Osteoblast (primary cell): ENCODE measurements at regions not wholly inside any gene's neighbourhood (a gene's known extent, or its start where the extent isn't known, plus 50 kb on each side); places are given as distances from the start of the nearest gene placed in this dataset.

Experiments used
- DNase-seq: peaks from one replicate; pipeline ENCODE4 v3.0.0; 2011; ENCODE audit warnings: low spot score, mixed read lengths; ENCODE audit not compliant: insufficient read length; ENCODE audit errors: missing footprints
- H2AFZ ChIP-seq: 2 replicates; pipeline ENCODE4 v1.6.0; 2011; ENCODE audit warnings: mild to moderate bottlenecking, low read length
- H3K27ac ChIP-seq: 2 replicates; pipeline ENCODE4 v1.5.1; 2011; ENCODE audit warnings: mild to moderate bottlenecking, low read depth, low read length, moderate library complexity
- H3K27me3 ChIP-seq: 2 replicates; pipeline ENCODE4 v1.6.0; 2012; ENCODE audit warnings: mild to moderate bottlenecking, control low read depth, inconsistent platforms, low read length, moderate library complexity; ENCODE audit not compliant: insufficient read depth
- H3K36me3 ChIP-seq: 2 replicates; pipeline ENCODE4 v1.5.1; 2011; ENCODE audit warnings: mild to moderate bottlenecking, low read length, control low read depth, moderate library complexity; ENCODE audit not compliant: insufficient read depth
- H3K4me1 ChIP-seq: 2 replicates; pipeline ENCODE4 v1.5.1; 2011; ENCODE audit warnings: mild to moderate bottlenecking, low read length, control low read depth, moderate library complexity; ENCODE audit not compliant: insufficient read depth
- H3K4me2 ChIP-seq: 2 replicates; pipeline ENCODE4 v1.6.0; 2011; ENCODE audit warnings: mild to moderate bottlenecking, low read length; ENCODE audit not compliant: insufficient read depth
- H3K4me3 ChIP-seq: fragments of 200-600 bp; sonication (generic); 3 replicates; pipeline ENCODE4 v1.5.1; 2012; ENCODE audit warnings: mild to moderate bottlenecking, low read length, inconsistent platforms; ENCODE audit not compliant: insufficient read depth
- H3K79me2 ChIP-seq: 2 replicates; pipeline ENCODE4 v1.6.0; 2012; ENCODE audit warnings: mild to moderate bottlenecking, low read length, control low read depth, inconsistent platforms; ENCODE audit not compliant: insufficient read depth
- H3K9me3 ChIP-seq: 2 replicates; pipeline ENCODE4 v1.5.1; 2011; ENCODE audit warnings: low read depth, low read length, control low read depth
- H4K20me1 ChIP-seq: 2 replicates; pipeline ENCODE4 v1.6.0; 2012; ENCODE audit warnings: mild to moderate bottlenecking, low read length, control low read depth; ENCODE audit not compliant: insufficient read depth
- TF ChIP-seq, protein P1 (sequence below): IDR thresholded peaks from 2 replicates; pipeline ENCODE4 v1.5.1; 2011; ENCODE audit warnings: mild to moderate bottlenecking, low read depth, low read length, moderate library complexity; ENCODE audit errors: extremely low read depth

DNA sequence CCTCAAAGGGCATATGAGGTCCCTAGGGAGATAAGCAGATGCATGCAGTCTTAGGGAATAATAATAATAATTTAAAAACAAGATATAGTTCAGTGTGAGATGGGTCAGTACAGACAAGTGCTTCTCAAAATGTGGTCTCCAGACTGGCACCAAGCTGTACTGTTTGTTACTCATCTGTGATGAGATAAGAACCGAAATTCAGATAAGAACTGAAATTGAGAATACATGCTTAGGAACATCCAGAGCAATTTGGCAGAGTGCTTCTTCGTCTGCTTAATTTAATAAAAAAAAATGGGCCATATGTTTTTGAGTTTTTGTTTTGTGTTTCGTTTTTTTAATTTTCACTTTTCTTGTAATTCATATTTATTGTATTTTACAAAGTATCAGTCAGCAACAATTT is 86.5 kb upstream of the SGCD start:
- no peak overlapping the region for H2AFZ ChIP-seq
- no peaks in the 10 kb centered on the region for H3K79me2 ChIP-seq
- H3K27me3 ChIP-seq: no peaks in the 10 kb centered on the region
- no peak overlapping the region for H3K4me3 ChIP-seq
- no peaks in the 10 kb centered on the region for H3K4me1 ChIP-seq
- H3K36me3 ChIP-seq: no peaks in the 10 kb centered on the region
- no peaks in the 10 kb centered on the region for H3K9me3 ChIP-seq
- DNase-seq: no peak
- H3K4me2 ChIP-seq: no peak overlapping the region
- no peaks in the 10 kb centered on the region for H4K20me1 ChIP-seq
- no peak overlapping the region for H3K27ac ChIP-seq
- TF ChIP-seq, protein P1, sequence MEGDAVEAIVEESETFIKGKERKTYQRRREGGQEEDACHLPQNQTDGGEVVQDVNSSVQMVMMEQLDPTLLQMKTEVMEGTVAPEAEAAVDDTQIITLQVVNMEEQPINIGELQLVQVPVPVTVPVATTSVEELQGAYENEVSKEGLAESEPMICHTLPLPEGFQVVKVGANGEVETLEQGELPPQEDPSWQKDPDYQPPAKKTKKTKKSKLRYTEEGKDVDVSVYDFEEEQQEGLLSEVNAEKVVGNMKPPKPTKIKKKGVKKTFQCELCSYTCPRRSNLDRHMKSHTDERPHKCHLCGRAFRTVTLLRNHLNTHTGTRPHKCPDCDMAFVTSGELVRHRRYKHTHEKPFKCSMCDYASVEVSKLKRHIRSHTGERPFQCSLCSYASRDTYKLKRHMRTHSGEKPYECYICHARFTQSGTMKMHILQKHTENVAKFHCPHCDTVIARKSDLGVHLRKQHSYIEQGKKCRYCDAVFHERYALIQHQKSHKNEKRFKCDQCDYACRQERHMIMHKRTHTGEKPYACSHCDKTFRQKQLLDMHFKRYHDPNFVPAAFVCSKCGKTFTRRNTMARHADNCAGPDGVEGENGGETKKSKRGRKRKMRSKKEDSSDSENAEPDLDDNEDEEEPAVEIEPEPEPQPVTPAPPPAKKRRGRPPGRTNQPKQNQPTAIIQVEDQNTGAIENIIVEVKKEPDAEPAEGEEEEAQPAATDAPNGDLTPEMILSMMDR: no peak

DNA sequence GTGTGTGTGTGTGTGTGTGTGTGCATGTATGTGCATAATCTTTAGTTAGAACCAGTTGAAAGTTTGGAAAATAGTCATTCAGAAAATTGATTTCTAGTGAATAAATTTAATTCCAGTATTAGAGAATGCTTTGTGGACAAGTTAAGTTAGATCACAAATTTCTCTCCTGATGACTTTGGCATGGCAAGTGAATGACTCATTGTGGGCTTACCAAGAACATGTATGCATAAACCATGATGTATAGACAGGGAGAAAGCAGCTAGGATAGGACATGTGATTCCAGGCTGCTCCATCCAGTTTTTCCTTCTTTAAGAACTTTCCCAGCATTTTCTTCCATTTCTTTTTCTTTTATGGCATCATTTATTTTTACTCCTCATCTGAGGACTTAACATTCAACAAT is 85.7 kb upstream of the SGCD start:
- no peaks in the 10 kb centered on the region for H3K27me3 ChIP-seq
- DNase-seq: no peak
- no peaks in the 10 kb centered on the region for H3K4me1 ChIP-seq
- no peaks in the 10 kb centered on the region for H3K9me3 ChIP-seq
- H3K36me3 ChIP-seq: no peaks in the 10 kb centered on the region
- no peak overlapping the region for H3K27ac ChIP-seq
- H3K79me2 ChIP-seq: no peaks in the 10 kb centered on the region
- TF ChIP-seq, protein P1: no peak
- H2AFZ ChIP-seq: no peak overlapping the region
- H3K4me3 ChIP-seq: no peak overlapping the region
- H3K4me2 ChIP-seq: no peak overlapping the region
- H4K20me1 ChIP-seq: no peaks in the 10 kb centered on the region

DNA sequence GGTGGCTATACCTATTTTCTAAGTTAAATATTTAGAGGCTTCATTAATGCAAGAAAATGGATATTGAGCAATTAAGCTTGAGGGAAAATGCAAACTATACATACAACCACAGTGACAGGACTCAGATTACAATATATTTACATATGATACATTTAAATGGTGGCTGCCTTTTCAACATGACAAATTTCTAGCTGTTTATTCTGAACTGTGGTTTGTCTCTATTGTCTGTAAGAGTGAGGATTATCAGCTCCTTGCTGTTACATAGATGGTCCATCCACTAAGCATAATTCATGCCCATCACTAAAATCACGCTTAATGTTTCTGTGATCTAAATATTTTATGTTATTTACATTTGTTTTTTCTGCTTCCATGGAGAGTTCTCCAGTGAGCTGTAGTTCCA is 81.1 kb upstream of the SGCD start:
- Histone ChIP-seq H3K4me2 (no peak overlapping the region), H3K79me2 (no peaks in the 10 kb centered on the region), H3K27ac (no peak overlapping the region), H3K4me1 (no peaks in the 10 kb centered on the region), H3K9me3 (no peaks in the 10 kb centered on the region), H3K36me3 (no peaks in the 10 kb centered on the region), H3K27me3 (no peaks in the 10 kb centered on the region), H2AFZ (no peak overlapping the region), H3K4me3 (no peak overlapping the region), H4K20me1 (no peaks in the 10 kb centered on the region)
- DNase-seq: no peak
- TF ChIP-seq, protein P1: no peak

DNA sequence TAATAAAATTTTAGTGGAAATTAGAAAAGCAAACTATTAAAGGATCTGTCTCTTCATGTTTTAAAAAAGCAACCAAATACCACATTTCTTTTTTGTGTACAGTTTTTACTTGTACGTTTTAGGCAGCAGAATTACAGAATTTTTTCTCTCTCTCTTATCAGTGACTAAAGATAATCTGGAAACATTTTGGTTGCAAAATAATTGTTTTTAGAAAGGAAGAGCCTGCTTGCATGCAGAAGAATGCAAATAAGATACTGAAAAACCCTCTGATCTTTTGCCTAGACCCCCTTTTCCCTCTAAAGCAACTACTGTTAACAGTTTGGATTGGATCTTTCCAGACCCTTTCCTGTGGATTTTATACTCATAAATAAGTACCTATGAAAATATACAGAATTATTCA is 75.9 kb upstream of the SGCD start:
- Histone ChIP-seq H3K27me3 (no peaks in the 10 kb centered on the region), H3K27ac (no peak overlapping the region), H3K9me3 (no peaks in the 10 kb centered on the region), H4K20me1 (no peaks in the 10 kb centered on the region), H3K4me3 (no peak overlapping the region), H2AFZ (no peak overlapping the region), H3K4me1 (peaks cover 2% of the 10 kb centered on the region), H3K4me2 (no peak overlapping the region), H3K36me3 (no peaks in the 10 kb centered on the region), H3K79me2 (no peaks in the 10 kb centered on the region)
- TF ChIP-seq, protein P1: no peak
- no peak for DNase-seq
